A172 (cell line): ENCODE measurements at regions not wholly inside any gene's neighbourhood (a gene's known extent, or its start where the extent isn't known, plus 50 kb on each side); places are given as distances from the start of the nearest gene placed in this dataset.
"Not testable (repeated sequence)": the region's sequence is repeated elsewhere in the genome, so short reads cannot be mapped to it uniquely, and the experiment has no call there.

ENCODE experiments used
- DNase-seq: peaks from one replicate; pipeline ENCODE4 v3.0.0-alpha.2; 2015; ENCODE audit warnings: low spot score

GRCh38 chr6:62819640-62820039 lies 391.6 kb upstream of the FKBP1C start:
- no peak for DNase-seq

GRCh38 chr6:62808565-62809293 lies 402.5 kb upstream of the FKBP1C start:
- no peak for DNase-seq

- DNase-seq: no peak
These were observed 405.8 kb upstream of the FKBP1C start for GRCh38 chr6:62805431-62805830.

GRCh38 chr6:62803094-62803493 lies 408.2 kb upstream of the FKBP1C start:
- DNase-seq: no peak

GRCh38 chr6:62797190-62797589 lies 414.1 kb upstream of the FKBP1C start:
- DNase-seq: no peak

GRCh38 chr6:62775427-62776022 lies 435.7 kb upstream of the FKBP1C start:
- DNase-seq: peak; percentile 1

- DNase-seq: not testable (repeated sequence)
These were observed 445.1 kb upstream of the FKBP1C start for GRCh38 chr6:62766174-62766573.

- DNase-seq: no peak
These were observed 446.4 kb upstream of the FKBP1C start for GRCh38 chr6:62764841-62765240.

- DNase-seq: no peak
These were observed 447.9 kb upstream of the FKBP1C start for GRCh38 chr6:62763125-62763912.

GRCh38 chr6:62746968-62747367 lies 460.9 kb upstream of the KHDRBS2 start:
- DNase-seq: no peak

- DNase-seq: no peak
These were observed 460.1 kb upstream of the KHDRBS2 start for GRCh38 chr6:62746161-62746560.

GRCh38 chr6:62740596-62740995 lies 454.6 kb upstream of the KHDRBS2 start:
- no peak for DNase-seq

- DNase-seq: no peak
These were observed 454.1 kb upstream of the KHDRBS2 start for GRCh38 chr6:62740171-62740570.

GRCh38 chr6:62737792-62738191 lies 451.8 kb upstream of the KHDRBS2 start:
- DNase-seq: no peak

- DNase-seq: no peak
These were observed 435.4 kb upstream of the KHDRBS2 start for GRCh38 chr6:62721408-62721807.

- no peak for DNase-seq
These were observed 430.7 kb upstream of the KHDRBS2 start for GRCh38 chr6:62716719-62717118.

- DNase-seq: no peak
These were observed 428.1 kb upstream of the KHDRBS2 start for GRCh38 chr6:62714112-62714511.

- DNase-seq: no peak
These were observed 425.7 kb upstream of the KHDRBS2 start for GRCh38 chr6:62711750-62712149.

- DNase-seq: no peak
These were observed 421.9 kb upstream of the KHDRBS2 start for GRCh38 chr6:62707914-62708313.

- no peak for DNase-seq
These were observed 421.1 kb upstream of the KHDRBS2 start for GRCh38 chr6:62707156-62707555.

GRCh38 chr6:62683063-62683462 lies 397.0 kb upstream of the KHDRBS2 start:
- no peak for DNase-seq

GRCh38 chr6:62681108-62681507 lies 395.1 kb upstream of the KHDRBS2 start:
- DNase-seq: no peak

- DNase-seq: no peak
These were observed 387.0 kb upstream of the KHDRBS2 start for GRCh38 chr6:62672989-62673388.
